H1 (cell line): ENCODE measurements at regions not wholly inside any gene's neighbourhood (a gene's known extent, or its start where the extent isn't known, plus 50 kb on each side); places are given as distances from the start of the nearest gene placed in this dataset.
"Not testable (repeated sequence)": the region's sequence is repeated elsewhere in the genome, so short reads cannot be mapped to it uniquely, and the experiment has no call there.

ENCODE experiments used
- CTCF ChIA-PET: fragments of 300-600 bp; sonication (Branson Sonifier 250); formaldehyde crosslinking; loops from one replicate; lab custom pipeline; 2021; ENCODE audit not compliant: partially characterized antibody; lab: Charles Lee
- POLR2A ChIA-PET: fragments of 300-600 bp; sonication (Branson Sonifier 250); formaldehyde crosslinking; loops from one replicate; lab custom pipeline; 2021; ENCODE audit warnings: inconsistent platforms; ENCODE audit not compliant: partially characterized antibody; lab: Charles Lee
- DNase-seq, 2 experiments: peaks; one replicate each; pipeline versions ENCODE4 v3.0.0 to v3.0.0-alpha.2; 2010 to 2022; ENCODE audit warnings: low spot score in 2 of 2, low read depth in 1 of 2, mixed read lengths in 1 of 2
- FAIRE-seq: peaks from 2 replicates; lab custom pipeline; 2011; peaks lifted over from hg19 to GRCh38; lab: Jason Lieb, UNC
- H2AFZ ChIP-seq: 2 replicates; pipeline ENCODE4 v1.8.1; 2012; ENCODE audit warnings: low read length, inconsistent platforms
- H2AK5ac ChIP-seq: 2 replicates; pipeline ENCODE4 v1.6.1; 2013; ENCODE audit warnings: low read depth, low read length
- H2BK120ac ChIP-seq: replicated peaks from 2 replicates; pipeline ENCODE3; 2013; ENCODE audit warnings: low read depth, low read length, inconsistent platforms
- H2BK12ac ChIP-seq: 2 replicates; pipeline ENCODE4 v1.6.1; 2013; ENCODE audit warnings: low read depth, low read length
- H2BK15ac ChIP-seq: 2 replicates; pipeline ENCODE4 v1.6.1; 2013; ENCODE audit warnings: low read length
- H2BK20ac ChIP-seq: 2 replicates; pipeline ENCODE4 v1.6.1; 2013; ENCODE audit warnings: low read length
- H2BK5ac ChIP-seq: 2 replicates; pipeline ENCODE4 v1.6.1; 2013; ENCODE audit warnings: low read depth, low read length
- H3K14ac ChIP-seq: 2 replicates; pipeline ENCODE4 v1.6.1; 2013; ENCODE audit warnings: inconsistent platforms; ENCODE audit not compliant: insufficient read length
- H3K18ac ChIP-seq: 2 replicates; pipeline ENCODE4 v1.6.1; 2013; ENCODE audit warnings: low read length; ENCODE audit errors: extremely low read depth
- H3K23ac ChIP-seq: 2 replicates; pipeline ENCODE4 v1.6.1; 2013; ENCODE audit warnings: inconsistent platforms; ENCODE audit not compliant: insufficient read length
- H3K23me2 ChIP-seq: 2 replicates; pipeline ENCODE4 v1.6.1; 2013; ENCODE audit warnings: low read depth, low read length
- H3K27ac ChIP-seq: 2 replicates; pipeline ENCODE4 v1.6.1; 2011; ENCODE audit warnings: low read depth, low read length, inconsistent platforms
- H3K27me3 ChIP-seq, 4 experiments: replicated peaks in 1 of 4; 1 replicate in 1 of 4; 2 replicates in 3 of 4; pipeline versions ENCODE4 v1.6.1 to v1.8.1; 2011 to 2013; ENCODE audit warnings: low read length in 3 of 4, mild to moderate bottlenecking in 3 of 4, inconsistent platforms in 2 of 4, mixed read lengths in 2 of 4, moderate library complexity in 1 of 4; ENCODE audit not compliant: control insufficient read depth in 3 of 4, insufficient read depth in 3 of 4; ENCODE audit errors: extremely low read depth in 1 of 4
- H3K36me3 ChIP-seq, 4 experiments: 2 replicates each; pipeline versions ENCODE4 v1.6.1 to v1.8.1; 2011 to 2013; ENCODE audit warnings: mild to moderate bottlenecking in 4 of 4, low read length in 3 of 4, moderate library complexity in 2 of 4, control low read depth in 1 of 4, inconsistent platforms in 1 of 4; ENCODE audit not compliant: insufficient read depth in 4 of 4, control insufficient read depth in 2 of 4
- H3K4ac ChIP-seq: replicated peaks from 2 replicates; pipeline ENCODE3; 2013; ENCODE audit warnings: low read length, low read depth, mixed read lengths, inconsistent platforms; ENCODE audit not compliant: insufficient read length
- H3K4me1 ChIP-seq, 4 experiments: replicated peaks in 1 of 4; 1 replicate in 1 of 4; 2 replicates in 3 of 4; pipeline versions ENCODE4 v1.6.1 to v1.8.1; 2011 to 2013; ENCODE audit warnings: low read length in 3 of 4, inconsistent platforms in 2 of 4, mixed read lengths in 1 of 4; ENCODE audit not compliant: insufficient read depth in 4 of 4, control insufficient read depth in 3 of 4
- H3K4me2 ChIP-seq, 2 experiments: 2 replicates each; pipeline versions ENCODE4 v1.6.1 to v1.8.1; 2011 to 2013; ENCODE audit warnings: low read depth in 2 of 2, low read length in 2 of 2, control low read depth in 1 of 2, inconsistent platforms in 1 of 2, mild to moderate bottlenecking in 1 of 2; ENCODE audit not compliant: insufficient read depth in 1 of 2
- H3K4me3 ChIP-seq, 4 experiments: fragments of 200-600, 300-600 bp in 1 of 4; sonication (generic), shearing (Covaris generic), sonication (Bioruptor Twin) in 1 of 4; 2 replicates each; pipeline versions ENCODE4 v1.5.1 to v1.8.1; 2011 to 2016; ENCODE audit warnings: low read length in 4 of 4, low read depth in 3 of 4, control low read depth in 2 of 4, inconsistent platforms in 2 of 4, mild to moderate bottlenecking in 2 of 4, mixed read lengths in 1 of 4, moderate library complexity in 1 of 4; ENCODE audit not compliant: insufficient read depth in 2 of 4; ENCODE audit errors: extremely low read depth in 1 of 4
- H3K56ac ChIP-seq: replicated peaks from 2 replicates; pipeline ENCODE3; 2013; ENCODE audit warnings: low read depth, mild to moderate bottlenecking, mixed read lengths, low read length, inconsistent platforms; ENCODE audit not compliant: insufficient read length
- H3K79me1 ChIP-seq: 2 replicates; pipeline ENCODE4 v1.6.1; 2013; ENCODE audit warnings: low read depth, low read length, control low read depth
- H3K79me2 ChIP-seq, 2 experiments: 2 replicates each; pipeline versions ENCODE4 v1.6.1 to v1.8.1; 2012 to 2013; ENCODE audit warnings: low read length in 2 of 2, mild to moderate bottlenecking in 2 of 2, inconsistent platforms in 1 of 2; ENCODE audit not compliant: insufficient read depth in 2 of 2, control insufficient read depth in 1 of 2
- H3K9ac ChIP-seq, 4 experiments: replicated peaks in 1 of 4; 1 replicate in 1 of 4; 2 replicates in 3 of 4; pipeline versions ENCODE4 v1.6.1 to v1.8.1; 2011 to 2013; ENCODE audit warnings: low read depth in 3 of 4, low read length in 3 of 4, control low read depth in 2 of 4, mild to moderate bottlenecking in 2 of 4, moderate library complexity in 2 of 4, inconsistent platforms in 1 of 4; ENCODE audit errors: extremely low read depth in 1 of 4
- H3K9me3 ChIP-seq, 2 experiments: 2 replicates each; pipeline versions ENCODE4 v1.6.1 to v1.8.1; 2012 to 2013; ENCODE audit warnings: mild to moderate bottlenecking in 2 of 2, moderate library complexity in 2 of 2, control low read depth in 1 of 2, inconsistent platforms in 1 of 2, low read depth in 1 of 2, low read length in 1 of 2, mixed read lengths in 1 of 2; ENCODE audit not compliant: insufficient read depth in 2 of 2
- H4K20me1 ChIP-seq, 2 experiments: replicated peaks in 1 of 2; 2 replicates each; pipeline versions ENCODE3 to v1.8.1; 2011 to 2013; ENCODE audit warnings: inconsistent platforms in 2 of 2, low read length in 2 of 2, mild to moderate bottlenecking in 1 of 2; ENCODE audit not compliant: insufficient read depth in 2 of 2, control insufficient read depth in 1 of 2
- H4K5ac ChIP-seq: 2 replicates; pipeline ENCODE4 v1.6.1; 2013; ENCODE audit warnings: low read length, low read depth, mixed read lengths, inconsistent platforms; ENCODE audit not compliant: insufficient read length
- H4K8ac ChIP-seq: 2 replicates; pipeline ENCODE4 v1.8.0; 2013; ENCODE audit warnings: mild to moderate bottlenecking, moderate library complexity, low read length, inconsistent platforms; ENCODE audit not compliant: insufficient read depth; ENCODE audit errors: extremely low read depth
- H4K91ac ChIP-seq: replicated peaks from 2 replicates; pipeline ENCODE3; 2013; ENCODE audit warnings: low read length, mixed read lengths, inconsistent platforms; ENCODE audit not compliant: insufficient read length
- MAFK ChIP-seq: IDR thresholded peaks from 2 replicates; pipeline ENCODE4 v1.6.1; 2012; ENCODE audit warnings: low read depth, mild to moderate bottlenecking, improper control_type of control experiment, low read length
- RAD21 ChIP-seq, 2 experiments: IDR thresholded peaks in 1 of 2; conservative IDR thresholded peaks in 1 of 2; 2 replicates each; pipeline ENCODE4 v1.6.1; 2011; ENCODE audit warnings: low read depth in 2 of 2, low read length in 2 of 2, improper control_type of control experiment in 1 of 2, inconsistent platforms in 1 of 2, mild to moderate bottlenecking in 1 of 2, moderate library complexity in 1 of 2
- WGBS, 2 experiments: shearing (Covaris generic) in 1 of 2; methylation state at CpG; one replicate each; pipeline versions ENCODE4 v1.1.6 to v1.1.7; 2013 to 2015; ENCODE audit warnings: low lambda C conversion rate in 2 of 2, mixed read lengths in 2 of 2, inconsistent platforms in 1 of 2, low coverage in 1 of 2, missing lambda C conversion rate in 1 of 2; ENCODE audit not compliant: insufficient replicate concordance in 2 of 2, insufficient coverage in 1 of 2, insufficient read length in 1 of 2; ENCODE audit errors: extremely low coverage in 1 of 2, missing lambda C conversion rate in 1 of 2; 5-methylcytosine and 5-hydroxymethylcytosine counted together

- Histone ChIP-seq H2BK15ac (no peak overlapping the region), H3K79me2 (no peaks in the 10 kb centered on the region), H3K9ac (no peak overlapping the region), H3K4ac (no peak overlapping the region), H3K36me3 (no peaks in the 10 kb centered on the region), H3K4me2 (no peak overlapping the region), H3K23ac (no peak overlapping the region), H2BK12ac (no peak overlapping the region), H3K56ac (no peak overlapping the region), H3K18ac (no peak overlapping the region), H2AK5ac (no peak overlapping the region), H3K23me2 (no peaks in the 10 kb centered on the region), H2BK120ac (no peak overlapping the region), H3K27ac (no peak overlapping the region), H4K5ac (no peak overlapping the region), H3K79me1 (no peaks in the 10 kb centered on the region), H4K91ac (no peak overlapping the region), H4K8ac (no peak overlapping the region), H2BK5ac (no peak overlapping the region), H3K9me3 (no peaks in the 10 kb centered on the region), H3K4me3 (no peak overlapping the region), H3K14ac (no peak overlapping the region), H3K27me3 (no peaks in the 10 kb centered on the region), H4K20me1 (no peaks in the 10 kb centered on the region), H2AFZ (no peak overlapping the region), H2BK20ac (no peak overlapping the region), H3K4me1 (no peaks in the 10 kb centered on the region)
- FAIRE-seq, result no peak
- ChIA-PET CTCF (interaction anchor here (0.6 kb wide), 1 partner anchor 1068 kb away, joined by 3 read pairs; no protein-coding TSS in a partner anchor), POLR2A (no interaction called here)
- DNase-seq, result no peak
- 93% methylated on average over 2 of the region's 2 CpGs; no CpG with 5 or more reads in 1 of the 2 experiments for WGBS, 2 experiments
- TF ChIP-seq MAFK, result peak; percentile 51; the same call in 1 of the 2 replicates
- no peak for TF ChIP-seq RAD21 (IDR thresholded peaks at IDR 0.05 in 1 of 2, conservative IDR thresholded peaks at IDR 0.05 in 1 of 2; ENCODE audit: low read depth in 2 of 2, low read length in 2 of 2)
These were observed 229.3 kb downstream of the MAGEB5 start for GRCh38 chrX:26445288-26445687.

GRCh38 chrX:26444417-26444816 lies 228.4 kb downstream of the MAGEB5 start:
- H3K23ac ChIP-seq, H3K4me1 ChIP-seq, H3K4ac ChIP-seq, H2BK12ac ChIP-seq, H4K20me1 ChIP-seq, H3K4me3 ChIP-seq, H2BK15ac ChIP-seq, H3K27ac ChIP-seq, DNase-seq, H4K8ac ChIP-seq, H3K23me2 ChIP-seq, H3K56ac ChIP-seq, H3K9ac ChIP-seq, H3K27me3 ChIP-seq, H3K36me3 ChIP-seq, H2BK5ac ChIP-seq, H2AK5ac ChIP-seq, POLR2A ChIA-PET, CTCF ChIA-PET, H2BK120ac ChIP-seq, H3K18ac ChIP-seq, H3K79me2 ChIP-seq, H4K5ac ChIP-seq, H3K79me1 ChIP-seq, H2AFZ ChIP-seq, H2BK20ac ChIP-seq, H3K9me3 ChIP-seq, H3K4me2 ChIP-seq, FAIRE-seq, H4K91ac ChIP-seq, H3K14ac ChIP-seq: not testable (repeated sequence)
- 100% methylated on average over 3 of the region's 3 CpGs; no CpG with 5 or more reads in 1 of the 2 experiments for WGBS, 2 experiments
